ENCODE measurements at regions not wholly inside any gene's neighbourhood (a gene's known extent, or its start where the extent isn't known, plus 50 kb on each side); places are given as distances from the start of the nearest gene placed in this dataset.

DNA sequence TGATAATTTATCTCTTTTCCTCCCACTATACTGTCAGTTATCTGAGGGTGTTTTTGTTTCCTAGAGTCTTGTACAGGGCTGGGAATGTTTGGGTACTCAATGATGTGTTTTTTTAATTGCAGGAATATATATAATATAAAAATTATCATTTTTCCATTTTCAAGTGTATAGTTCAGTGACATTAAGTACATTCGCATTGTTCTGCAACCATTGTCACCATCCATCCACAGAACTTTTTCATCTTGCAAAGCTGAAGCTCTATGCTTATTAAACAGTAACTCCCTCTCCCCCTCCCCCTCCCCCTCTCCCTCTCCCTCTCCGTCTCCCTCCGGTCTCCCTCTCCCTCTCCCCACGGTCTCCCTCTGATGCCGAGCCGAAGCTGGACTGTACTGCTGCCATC lies 93.0 kb upstream of the MANSC4 start:
- TF ChIP-seq POLR2A (IDR thresholded peaks at IDR 0.05) = no peak
- TF ChIP-seq, protein P1, sequence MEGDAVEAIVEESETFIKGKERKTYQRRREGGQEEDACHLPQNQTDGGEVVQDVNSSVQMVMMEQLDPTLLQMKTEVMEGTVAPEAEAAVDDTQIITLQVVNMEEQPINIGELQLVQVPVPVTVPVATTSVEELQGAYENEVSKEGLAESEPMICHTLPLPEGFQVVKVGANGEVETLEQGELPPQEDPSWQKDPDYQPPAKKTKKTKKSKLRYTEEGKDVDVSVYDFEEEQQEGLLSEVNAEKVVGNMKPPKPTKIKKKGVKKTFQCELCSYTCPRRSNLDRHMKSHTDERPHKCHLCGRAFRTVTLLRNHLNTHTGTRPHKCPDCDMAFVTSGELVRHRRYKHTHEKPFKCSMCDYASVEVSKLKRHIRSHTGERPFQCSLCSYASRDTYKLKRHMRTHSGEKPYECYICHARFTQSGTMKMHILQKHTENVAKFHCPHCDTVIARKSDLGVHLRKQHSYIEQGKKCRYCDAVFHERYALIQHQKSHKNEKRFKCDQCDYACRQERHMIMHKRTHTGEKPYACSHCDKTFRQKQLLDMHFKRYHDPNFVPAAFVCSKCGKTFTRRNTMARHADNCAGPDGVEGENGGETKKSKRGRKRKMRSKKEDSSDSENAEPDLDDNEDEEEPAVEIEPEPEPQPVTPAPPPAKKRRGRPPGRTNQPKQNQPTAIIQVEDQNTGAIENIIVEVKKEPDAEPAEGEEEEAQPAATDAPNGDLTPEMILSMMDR (IDR thresholded peaks at IDR 0.05) = no peak
- DNase-seq = no peak
- no peaks in the 10 kb centered on the region for H3K36me3 ChIP-seq
- intact Hi-C loops (cut with DNase I) = no loop called here
- no peaks in the 10 kb centered on the region for H3K4me1 ChIP-seq
- H3K27ac ChIP-seq = no peak overlapping the region
- H3K27me3 ChIP-seq = no peaks in the 10 kb centered on the region
- H3K4me3 ChIP-seq = no peak overlapping the region
- 96% methylated on average over 6 of the region's 6 CpGs for WGBS, 2 donors
- H3K9me3 ChIP-seq = no peaks in the 10 kb centered on the region

DNA sequence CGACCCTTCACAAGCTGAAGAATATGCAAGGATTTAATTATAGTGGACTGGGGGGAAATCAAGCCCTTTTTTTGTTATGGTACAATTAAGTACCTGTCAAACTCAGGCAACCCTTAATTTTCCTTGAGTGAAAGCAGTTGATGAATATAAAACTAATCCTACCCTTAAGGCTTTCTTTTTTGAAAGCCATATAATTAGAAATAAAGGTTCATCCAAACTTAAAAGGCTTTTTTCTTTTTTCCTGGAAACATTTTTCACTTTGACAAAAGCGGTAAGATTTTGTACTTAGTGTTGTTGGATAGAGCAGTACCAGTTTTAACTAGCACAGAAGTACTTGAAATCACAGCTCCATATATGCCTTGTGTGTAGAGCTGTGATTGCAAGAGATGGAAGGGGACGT lies 91.9 kb upstream of the MANSC4 start:
- no peaks in the 10 kb centered on the region for H3K4me1 ChIP-seq
- TF ChIP-seq, protein P1 (IDR thresholded peaks at IDR 0.05) = no peak
- TF ChIP-seq POLR2A (IDR thresholded peaks at IDR 0.05) (no peak), EP300 (IDR thresholded peaks at IDR 0.05) (no peak), POLR2AphosphoS5 (IDR thresholded peaks at IDR 0.05) (no peak)
- WGBS, 2 donors = 67 to 84% methylated on average over 3 of the region's 3 CpGs
- H3K4me3 ChIP-seq = no peak overlapping the region
- DNase-seq = no peak
- intact Hi-C loops (cut with DNase I) = no loop called here
- no peak overlapping the region for H3K27ac ChIP-seq
- H3K27me3 ChIP-seq = no peaks in the 10 kb centered on the region
- no peaks in the 10 kb centered on the region for H3K36me3 ChIP-seq
- no peaks in the 10 kb centered on the region for H3K9me3 ChIP-seq

DNA sequence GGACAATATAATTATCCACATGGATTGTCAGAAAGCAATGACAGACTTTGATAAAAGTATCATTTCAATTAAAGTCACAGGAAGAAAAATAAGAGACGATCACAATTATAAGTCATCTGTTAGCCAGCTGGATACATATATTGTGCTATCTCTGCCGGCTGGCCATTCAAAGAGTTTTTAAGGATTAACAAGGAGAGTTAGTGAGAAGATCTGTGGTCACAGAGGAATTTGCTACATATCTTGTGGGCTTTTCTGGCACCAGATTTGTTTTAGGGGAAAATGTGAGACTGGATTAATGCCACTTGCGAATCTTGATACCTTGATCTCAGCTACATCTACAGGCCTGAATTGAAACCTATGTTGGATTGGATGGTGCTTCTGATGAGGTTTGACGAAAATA lies 90.9 kb upstream of the MANSC4 start:
- Histone ChIP-seq H3K27ac (no peak overlapping the region), H3K27me3 (no peaks in the 10 kb centered on the region), H3K4me1 (no peaks in the 10 kb centered on the region), H3K36me3 (no peaks in the 10 kb centered on the region), H3K9me3 (no peaks in the 10 kb centered on the region), H3K4me3 (no peak overlapping the region)
- no peak for TF ChIP-seq POLR2AphosphoS5 (IDR thresholded peaks at IDR 0.05)
- no peak for TF ChIP-seq POLR2A (IDR thresholded peaks at IDR 0.05)
- TF ChIP-seq, protein P1 (IDR thresholded peaks at IDR 0.05) = no peak
- TF ChIP-seq EP300 (IDR thresholded peaks at IDR 0.05) = no peak
- DNase-seq = no peak
- intact Hi-C loops (cut with DNase I) = no loop called here
- WGBS, 2 donors = 82 to 83% methylated on average over 4 of the region's 4 CpGs

DNA sequence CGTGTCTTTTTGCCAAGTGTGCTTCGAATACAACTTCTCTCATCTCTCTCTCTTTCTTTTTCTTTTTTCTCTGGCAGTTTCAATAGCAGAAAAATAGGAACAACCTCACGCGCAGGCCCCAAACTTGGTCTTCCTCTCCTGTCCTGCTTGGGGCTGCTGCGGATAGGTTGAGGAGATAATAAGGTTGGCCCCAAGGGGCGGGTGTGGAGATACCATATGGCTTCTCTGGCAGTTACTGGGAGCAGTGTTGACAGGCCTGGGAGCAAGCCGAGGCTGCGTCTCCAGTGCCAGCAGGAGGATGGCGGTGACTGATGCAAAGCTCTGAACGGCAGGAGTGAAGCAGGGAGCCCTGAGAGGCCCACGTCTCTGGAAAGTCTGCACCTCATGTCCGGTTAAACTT lies 89.5 kb upstream of the MANSC4 start:
- H3K36me3 ChIP-seq = no peaks in the 10 kb centered on the region
- DNase-seq = no peak
- TF ChIP-seq POLR2AphosphoS5 (IDR thresholded peaks at IDR 0.05) = no peak
- no peak for TF ChIP-seq EP300 (IDR thresholded peaks at IDR 0.05)
- TF ChIP-seq, protein P1 (IDR thresholded peaks at IDR 0.05) = no peak
- no peak for TF ChIP-seq POLR2A (IDR thresholded peaks at IDR 0.05)
- 87% methylated on average over 12 of the region's 12 CpGs for WGBS, 2 donors
- no peaks in the 10 kb centered on the region for H3K27me3 ChIP-seq
- no peaks in the 10 kb centered on the region for H3K9me3 ChIP-seq
- H3K4me1 ChIP-seq = no peaks in the 10 kb centered on the region
- no peak overlapping the region for H3K27ac ChIP-seq
- no peak overlapping the region for H3K4me3 ChIP-seq
- intact Hi-C loops (cut with DNase I) = no loop called here

DNA sequence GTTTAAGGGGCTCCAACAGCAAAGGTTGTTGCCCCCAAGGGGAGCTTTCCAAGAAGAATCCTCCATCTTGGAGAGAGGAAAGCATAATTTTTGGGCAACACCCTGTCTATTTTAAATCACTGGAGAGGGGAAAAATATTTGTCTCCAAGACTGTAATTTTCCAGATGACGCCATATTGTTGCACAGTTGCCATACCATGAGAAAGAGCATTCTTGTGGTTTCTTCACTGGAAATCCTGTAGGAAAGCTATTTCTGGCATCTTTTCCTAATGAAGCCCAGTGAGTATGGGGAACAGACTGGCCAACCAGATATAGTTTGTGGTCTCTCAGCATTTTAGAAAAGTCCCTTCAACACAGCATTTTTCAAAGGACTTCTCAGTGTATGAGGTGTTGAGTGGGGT lies 88.1 kb upstream of the MANSC4 start:
- Histone ChIP-seq H3K4me3 (no peak overlapping the region), H3K4me1 (no peaks in the 10 kb centered on the region), H3K27ac (no peak overlapping the region), H3K36me3 (no peaks in the 10 kb centered on the region), H3K27me3 (no peaks in the 10 kb centered on the region), H3K9me3 (no peaks in the 10 kb centered on the region)
- TF ChIP-seq POLR2AphosphoS5 (IDR thresholded peaks at IDR 0.05) (no peak), EP300 (IDR thresholded peaks at IDR 0.05) (no peak), POLR2A (IDR thresholded peaks at IDR 0.05) (no peak)
- TF ChIP-seq, protein P1 (IDR thresholded peaks at IDR 0.05) = no peak
- DNase-seq = no peak
- 93 to 95% methylated on average over 1 of the region's 1 CpG for WGBS, 2 donors
- intact Hi-C loops (cut with DNase I) = no loop called here
